Dermis blood vessel endothelial cell (primary cell): ENCODE measurements at regions not wholly inside any gene's neighbourhood (a gene's known extent, or its start where the extent isn't known, plus 50 kb on each side); places are given as distances from the start of the nearest gene placed in this dataset.
"Not testable (repeated sequence)": the region's sequence is repeated elsewhere in the genome, so short reads cannot be mapped to it uniquely, and the experiment has no call there.

Experiments
- DNase-seq: peaks from one replicate; pipeline ENCODE4 v3.0.0; 2010

- DNase-seq = no peak
Observed at GRCh38 chrX:3550871-3551270, 162.6 kb downstream of the PRKX start.

GRCh38 chrX:3550160-3550751, 163.2 kb downstream of the PRKX start:
- peak; percentile 5 for DNase-seq

- peak; percentile 9 for DNase-seq
Observed at GRCh38 chrX:3549411-3549911, 164.0 kb downstream of the PRKX start.

- DNase-seq = peak; percentile 37
Observed at GRCh38 chrX:3548765-3549391, 164.6 kb downstream of the PRKX start.

- no peak for DNase-seq
Observed at GRCh38 chrX:3545901-3546300, 167.5 kb downstream of the PRKX start.

- no peak for DNase-seq
Observed at GRCh38 chrX:3541336-3541735, 172.1 kb downstream of the PRKX start.

- no peak for DNase-seq
Observed at GRCh38 chrX:3540105-3540504, 173.3 kb downstream of the PRKX start.

GRCh38 chrX:3532581-3533085, 180.8 kb downstream of the PRKX start:
- DNase-seq = no peak

GRCh38 chrX:3531435-3531834, 182.0 kb downstream of the PRKX start:
- not testable (repeated sequence) for DNase-seq

- DNase-seq = no peak
Observed at GRCh38 chrX:3529466-3530010, 183.1 kb upstream of the MXRA5 start.

GRCh38 chrX:3527811-3528210, 181.4 kb upstream of the MXRA5 start:
- DNase-seq = no peak

- DNase-seq = no peak
Observed at GRCh38 chrX:3527166-3527565, 180.7 kb upstream of the MXRA5 start.

GRCh38 chrX:3526731-3527130, 180.3 kb upstream of the MXRA5 start:
- DNase-seq = no peak

GRCh38 chrX:3526071-3526470, 179.6 kb upstream of the MXRA5 start:
- DNase-seq = no peak

- DNase-seq = no peak
Observed at GRCh38 chrX:3522101-3522650, 175.7 kb upstream of the MXRA5 start.

- DNase-seq = no peak
Observed at GRCh38 chrX:3521396-3521795, 174.9 kb upstream of the MXRA5 start.

- no peak for DNase-seq
Observed at GRCh38 chrX:3520982-3521381, 174.5 kb upstream of the MXRA5 start.

- no peak for DNase-seq
Observed at GRCh38 chrX:3520458-3520857, 174.0 kb upstream of the MXRA5 start.

- DNase-seq = not testable (repeated sequence)
Observed at GRCh38 chrX:3519384-3519783, 172.9 kb upstream of the MXRA5 start.

GRCh38 chrX:3518870-3519269, 172.4 kb upstream of the MXRA5 start:
- no peak for DNase-seq

GRCh38 chrX:3516051-3516541, 169.6 kb upstream of the MXRA5 start:
- no peak for DNase-seq

GRCh38 chrX:3514996-3515395, 168.5 kb upstream of the MXRA5 start:
- DNase-seq = no peak

- not testable (repeated sequence) for DNase-seq
Observed at GRCh38 chrX:3512150-3512549, 165.7 kb upstream of the MXRA5 start.

GRCh38 chrX:3509934-3510333, 163.5 kb upstream of the MXRA5 start:
- DNase-seq = no peak
